Lower leg skin (tissue), 3 donors: ENCODE measurements at regions not wholly inside any gene's neighbourhood (a gene's known extent, or its start where the extent isn't known, plus 50 kb on each side); places are given as distances from the start of the nearest gene placed in this dataset.

Source experiments
- CTCF ChIP-seq, 3 donors: fragments of 450-650 bp; IDR thresholded peaks; one replicate each; pipeline ENCODE4 v1.5.1; 2016; ENCODE audit warnings: antibody characterized with exemption in 3 of 3, mild to moderate bottlenecking in 3 of 3, moderate library complexity in 2 of 3
- POLR2A ChIP-seq, 2 donors: fragments of 450-650 bp; IDR thresholded peaks; one replicate each; pipeline ENCODE4 v1.6.1; 2016 to 2017; ENCODE audit warnings: antibody characterized with exemption in 2 of 2, mild to moderate bottlenecking in 1 of 2, moderate library complexity in 1 of 2

GRCh38 chr6:74415056-74415455, 719.1 kb downstream of the CD109 start:
- TF ChIP-seq POLR2A (IDR thresholded peaks at IDR 0.05) (no peak), CTCF (IDR thresholded peaks at IDR 0.05) (no peak)
